ENCODE measurements at regions not wholly inside any gene's neighbourhood (a gene's known extent, or its start where the extent isn't known, plus 50 kb on each side); places are given as distances from the start of the nearest gene placed in this dataset.

DNA sequence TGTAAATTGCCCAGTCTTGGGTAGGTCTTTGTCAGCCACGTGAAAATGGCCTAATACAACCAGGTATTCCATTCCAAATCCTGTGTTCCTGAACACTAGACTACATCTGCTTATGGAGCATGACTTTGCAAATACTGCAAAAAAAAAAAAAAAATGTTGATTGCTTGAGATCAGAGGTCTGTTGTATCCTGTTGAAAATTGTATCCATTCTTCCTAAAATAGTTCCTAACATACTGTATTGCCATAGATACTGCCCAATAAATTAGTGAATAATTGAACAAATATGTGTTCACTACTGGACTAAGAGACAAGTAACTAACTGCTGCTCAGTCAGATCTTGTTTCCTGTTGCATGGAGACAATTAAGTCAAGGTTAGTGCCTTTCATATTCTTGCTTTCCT lies 164.3 kb upstream of the PABPC4L start:
- Mint-ChIP-seq H3K27ac (no peak overlapping the region), H3K27me3 (no peaks in the 10 kb centered on the region), H3K4me1 (ENCODE audit: low read depth) (no peaks in the 10 kb centered on the region), H3K36me3 (ENCODE audit: low read depth) (no peaks in the 10 kb centered on the region), H3K4me3 (no peak overlapping the region), H3K9me3 (peaks cover 3% of the 10 kb centered on the region)
- ATAC-seq (no peak), DNase-seq (no peak)
- ChIA-PET CTCF (no interaction called here), POLR2A (no interaction called here)
- TF ChIP-seq, protein P1, sequence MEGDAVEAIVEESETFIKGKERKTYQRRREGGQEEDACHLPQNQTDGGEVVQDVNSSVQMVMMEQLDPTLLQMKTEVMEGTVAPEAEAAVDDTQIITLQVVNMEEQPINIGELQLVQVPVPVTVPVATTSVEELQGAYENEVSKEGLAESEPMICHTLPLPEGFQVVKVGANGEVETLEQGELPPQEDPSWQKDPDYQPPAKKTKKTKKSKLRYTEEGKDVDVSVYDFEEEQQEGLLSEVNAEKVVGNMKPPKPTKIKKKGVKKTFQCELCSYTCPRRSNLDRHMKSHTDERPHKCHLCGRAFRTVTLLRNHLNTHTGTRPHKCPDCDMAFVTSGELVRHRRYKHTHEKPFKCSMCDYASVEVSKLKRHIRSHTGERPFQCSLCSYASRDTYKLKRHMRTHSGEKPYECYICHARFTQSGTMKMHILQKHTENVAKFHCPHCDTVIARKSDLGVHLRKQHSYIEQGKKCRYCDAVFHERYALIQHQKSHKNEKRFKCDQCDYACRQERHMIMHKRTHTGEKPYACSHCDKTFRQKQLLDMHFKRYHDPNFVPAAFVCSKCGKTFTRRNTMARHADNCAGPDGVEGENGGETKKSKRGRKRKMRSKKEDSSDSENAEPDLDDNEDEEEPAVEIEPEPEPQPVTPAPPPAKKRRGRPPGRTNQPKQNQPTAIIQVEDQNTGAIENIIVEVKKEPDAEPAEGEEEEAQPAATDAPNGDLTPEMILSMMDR (IDR thresholded peaks at IDR 0.05) = no peak
- intact Hi-C loops (cut with micrococcal nuclease) = no loop called here

GRCh38 chr4:134364928-134365327 lies 163.3 kb upstream of the PABPC4L start:
- intact Hi-C loops (cut with micrococcal nuclease) = no loop called here
- DNase-seq (no peak), ATAC-seq (no peak)
- H3K27me3 Mint-ChIP-seq = no peaks in the 10 kb centered on the region
- no peak overlapping the region for H3K27ac Mint-ChIP-seq
- H3K36me3 Mint-ChIP-seq (ENCODE audit: low read depth) = no peaks in the 10 kb centered on the region
- ChIA-PET CTCF (no interaction called here), POLR2A (no interaction called here)
- H3K4me1 Mint-ChIP-seq (ENCODE audit: low read depth) = no peaks in the 10 kb centered on the region
- TF ChIP-seq, protein P1 (IDR thresholded peaks at IDR 0.05) = no peak
- peaks cover 3% of the 10 kb centered on the region for H3K9me3 Mint-ChIP-seq
- H3K4me3 Mint-ChIP-seq = no peak overlapping the region

- CTCF ChIA-PET = no interaction called here
- intact Hi-C loops (cut with micrococcal nuclease) = no loop called here
- H3K36me3 Mint-ChIP-seq (ENCODE audit: low read depth) = no peaks in the 10 kb centered on the region
- TF ChIP-seq, protein P1 (IDR thresholded peaks at IDR 0.05) = no peak
- H3K4me1 Mint-ChIP-seq (ENCODE audit: low read depth) = no peaks in the 10 kb centered on the region
- DNase-seq (no peak), ATAC-seq (no peak)
- H3K27me3 Mint-ChIP-seq = no peaks in the 10 kb centered on the region
- POLR2A ChIA-PET = no interaction called here
- H3K4me3 Mint-ChIP-seq = no peak overlapping the region
- H3K27ac Mint-ChIP-seq = no peak overlapping the region
- H3K9me3 Mint-ChIP-seq = no peaks in the 10 kb centered on the region
These were observed 143.7 kb upstream of the PABPC4L start for GRCh38 chr4:134345244-134345643.

DNA sequence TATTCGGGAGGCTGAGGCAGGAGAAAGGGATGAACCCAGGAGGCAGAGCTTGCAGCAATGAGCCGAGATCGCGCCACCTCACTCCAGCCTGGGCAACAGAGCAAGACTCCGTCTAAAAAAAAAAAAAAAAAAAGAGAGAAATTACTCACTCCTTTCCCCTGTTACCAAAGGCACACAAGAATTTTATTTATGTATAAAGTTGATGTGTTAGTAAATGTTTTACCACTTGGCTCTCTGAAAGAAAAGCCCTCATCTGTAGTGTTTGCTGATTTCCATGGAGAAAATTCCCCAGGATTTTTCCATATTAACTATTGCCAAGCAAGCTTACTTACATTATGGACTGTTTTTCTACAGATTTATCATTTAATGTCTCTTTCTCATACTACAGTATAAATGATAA lies 142.1 kb upstream of the PABPC4L start:
- H3K9me3 Mint-ChIP-seq = no peaks in the 10 kb centered on the region
- H3K4me3 Mint-ChIP-seq = no peak overlapping the region
- H3K27ac Mint-ChIP-seq = no peak overlapping the region
- no peaks in the 10 kb centered on the region for H3K27me3 Mint-ChIP-seq
- ATAC-seq = no peak
- ChIA-PET CTCF (no interaction called here), POLR2A (no interaction called here)
- no peaks in the 10 kb centered on the region for H3K36me3 Mint-ChIP-seq (ENCODE audit: low read depth)
- no peaks in the 10 kb centered on the region for H3K4me1 Mint-ChIP-seq (ENCODE audit: low read depth)
- TF ChIP-seq, protein P1 (IDR thresholded peaks at IDR 0.05) = no peak
- DNase-seq = no peak
- intact Hi-C loops (cut with micrococcal nuclease) = no loop called here

DNA sequence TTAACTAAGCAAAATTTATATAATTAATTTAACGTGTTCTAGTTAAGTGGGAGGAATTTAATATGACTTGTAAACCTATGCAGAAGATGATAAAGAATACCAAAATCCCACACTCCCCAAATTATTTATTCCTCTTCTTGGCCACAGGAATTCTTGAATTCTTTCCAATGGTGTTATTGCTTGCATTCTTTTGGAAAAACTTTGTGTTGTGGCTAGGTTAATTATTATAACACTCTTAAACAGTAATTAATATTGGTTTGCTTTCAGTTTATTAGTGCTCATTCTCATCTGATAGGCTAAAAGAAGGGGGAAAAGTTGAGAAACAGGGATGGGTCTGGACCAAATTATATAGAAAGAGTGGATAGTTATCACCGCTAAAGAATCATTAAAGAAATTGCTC lies 141.5 kb upstream of the PABPC4L start:
- intact Hi-C loops (cut with micrococcal nuclease) = no loop called here
- ChIA-PET POLR2A (no interaction called here), CTCF (no interaction called here)
- H3K4me3 Mint-ChIP-seq = no peak overlapping the region
- no peaks in the 10 kb centered on the region for H3K9me3 Mint-ChIP-seq
- ATAC-seq (no peak), DNase-seq (no peak)
- TF ChIP-seq, protein P1 (IDR thresholded peaks at IDR 0.05) = no peak
- no peaks in the 10 kb centered on the region for H3K27me3 Mint-ChIP-seq
- no peaks in the 10 kb centered on the region for H3K4me1 Mint-ChIP-seq (ENCODE audit: low read depth)
- no peaks in the 10 kb centered on the region for H3K36me3 Mint-ChIP-seq (ENCODE audit: low read depth)
- H3K27ac Mint-ChIP-seq = no peak overlapping the region

Measured in activated CD8-positive, alpha-beta T cell treated with anti-CD3 and anti-CD28 coated beads for 36 hours (primary cell).